IPS DF 6.9 (cell line): ENCODE measurements at regions not wholly inside any gene's neighbourhood (a gene's known extent, or its start where the extent isn't known, plus 50 kb on each side); places are given as distances from the start of the nearest gene placed in this dataset.

Source experiments
- DNase-seq: peaks from one replicate; pipeline ENCODE4 v3.0.0-alpha.2; 2013; ENCODE audit warnings: low read depth, low spot score
- H3K27ac ChIP-seq: one replicate; pipeline ENCODE4 v1.5.1; 2013; ENCODE audit warnings: low read length, control low read depth
- H3K27me3 ChIP-seq: 2 replicates; pipeline ENCODE4 v1.6.1; 2013; ENCODE audit warnings: mild to moderate bottlenecking, low read length; ENCODE audit not compliant: control insufficient read depth, insufficient read depth
- H3K36me3 ChIP-seq: 2 replicates; pipeline ENCODE4 v1.6.1; 2013; ENCODE audit warnings: low read length; ENCODE audit not compliant: control insufficient read depth, insufficient read depth
- H3K4me1 ChIP-seq: 2 replicates; pipeline ENCODE4 v1.6.1; 2013; ENCODE audit warnings: low read length; ENCODE audit not compliant: control insufficient read depth, insufficient read depth
- H3K4me3 ChIP-seq: 2 replicates; pipeline ENCODE4 v1.5.1; 2013; ENCODE audit warnings: mild to moderate bottlenecking, low read length
- H3K9me3 ChIP-seq: 2 replicates; pipeline ENCODE4 v1.6.1; 2013; ENCODE audit warnings: low read length, inconsistent platforms; ENCODE audit not compliant: control insufficient read depth, insufficient read depth
- WGBS: extraction: QIAGEN DNeasy Blood & Tissue Kit; methylation state at CpG from one replicate; pipeline ENCODE4 v1.1.7; 2013; ENCODE audit warnings: mixed read lengths, missing lambda C conversion rate; ENCODE audit not compliant: insufficient read length, insufficient coverage; 5-methylcytosine and 5-hydroxymethylcytosine counted together

GRCh38 chr9:29822458-29822857, 2249.2 kb upstream of the C9orf72 start:
- no peaks in the 10 kb centered on the region for H3K36me3 ChIP-seq
- DNase-seq = no peak
- no peak overlapping the region for H3K27ac ChIP-seq
- H3K4me1 ChIP-seq = no peaks in the 10 kb centered on the region
- H3K9me3 ChIP-seq = 0 out of 2 replicates have a peak, but pooled peaks cover 2% of the 10 kb centered on the region
- H3K27me3 ChIP-seq = no peaks in the 10 kb centered on the region
- no CpG with 5 or more reads among the region's 3 CpGs for WGBS
- H3K4me3 ChIP-seq = no peak overlapping the region

GRCh38 chr9:29826421-29826820, 2253.1 kb upstream of the C9orf72 start:
- Histone ChIP-seq H3K4me3 (no peak overlapping the region), H3K36me3 (no peaks in the 10 kb centered on the region), H3K27ac (no peak overlapping the region), H3K27me3 (no peaks in the 10 kb centered on the region), H3K9me3 (0 out of 2 replicates have a peak, but pooled peaks cover 2% of the 10 kb centered on the region), H3K4me1 (no peaks in the 10 kb centered on the region)
- no peak for DNase-seq
- no CpG with 5 or more reads among the region's 23 CpGs for WGBS

- Histone ChIP-seq H3K36me3 (no peaks in the 10 kb centered on the region), H3K9me3 (0 out of 2 replicates have a peak, but pooled peaks cover 2% of the 10 kb centered on the region), H3K27me3 (no peaks in the 10 kb centered on the region), H3K4me3 (no peak overlapping the region), H3K4me1 (no peaks in the 10 kb centered on the region), H3K27ac (no peak overlapping the region)
- no CpG with 5 or more reads among the region's 6 CpGs for WGBS
- peak; percentile 43 for DNase-seq
Measured at GRCh38 chr9:29830821-29831220, 2257.5 kb upstream of the C9orf72 start.

DNA sequence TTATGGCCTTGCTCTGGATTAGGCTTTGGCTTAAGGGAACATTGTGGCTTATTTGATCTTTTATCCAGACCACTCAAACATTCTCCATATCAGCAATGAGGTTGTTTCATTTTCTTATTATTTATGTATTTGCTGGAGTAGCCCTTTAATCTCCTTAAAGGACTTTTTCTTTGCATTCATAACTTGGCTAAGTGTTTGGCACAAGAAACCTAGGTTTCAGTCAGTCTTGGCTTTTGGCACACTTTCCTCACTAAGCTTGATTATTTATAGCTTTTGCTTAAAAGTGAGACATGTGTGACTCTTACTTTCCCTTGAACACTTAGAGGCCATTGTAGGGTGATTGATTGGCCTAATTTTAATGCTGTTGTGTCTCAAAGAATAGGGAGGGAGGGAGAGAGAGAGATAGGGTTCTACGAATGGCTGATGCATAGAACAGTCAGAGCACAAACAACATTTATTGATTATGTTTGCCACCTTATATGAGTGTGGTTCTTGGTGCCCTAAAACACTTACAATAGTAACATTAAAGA, 2265.3 kb upstream of the C9orf72 start:
- no peaks in the 10 kb centered on the region for H3K27me3 ChIP-seq
- no peak overlapping the region for H3K27ac ChIP-seq
- H3K36me3 ChIP-seq = no peaks in the 10 kb centered on the region
- H3K9me3 ChIP-seq = no peaks in the 10 kb centered on the region
- no peaks in the 10 kb centered on the region for H3K4me1 ChIP-seq
- H3K4me3 ChIP-seq = no peak overlapping the region
- DNase-seq = no peak
- no CpG with 5 or more reads among the region's 1 CpG for WGBS

GRCh38 chr9:29844251-29844650, 2271.0 kb upstream of the C9orf72 start:
- Histone ChIP-seq H3K36me3 (no peaks in the 10 kb centered on the region), H3K27ac (no peak overlapping the region), H3K9me3 (no peaks in the 10 kb centered on the region), H3K4me1 (no peaks in the 10 kb centered on the region), H3K27me3 (no peaks in the 10 kb centered on the region), H3K4me3 (no peak overlapping the region)
- WGBS = no CpG with 5 or more reads among the region's 1 CpG
- DNase-seq = no peak

DNA sequence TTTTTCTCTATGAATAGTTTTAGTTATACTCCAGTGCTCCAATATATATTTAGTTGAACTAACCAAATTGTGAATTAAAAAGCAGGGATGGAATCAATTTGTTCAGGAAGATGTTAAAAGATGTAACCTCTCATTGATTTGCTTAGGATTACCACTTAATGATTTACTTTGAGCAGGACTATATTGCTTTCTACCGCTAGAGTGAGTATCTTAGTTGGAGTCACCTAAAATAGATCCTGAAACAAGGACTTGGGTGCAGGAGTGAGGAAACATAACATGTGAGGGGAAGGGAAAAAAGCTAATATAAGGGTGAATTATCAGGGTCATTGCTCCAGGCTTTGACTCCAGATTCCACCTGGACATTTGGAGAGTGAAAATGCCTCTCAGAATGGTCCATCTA, 2277.4 kb upstream of the C9orf72 start:
- H3K9me3 ChIP-seq = no peaks in the 10 kb centered on the region
- no peak overlapping the region for H3K27ac ChIP-seq
- no peak overlapping the region for H3K4me3 ChIP-seq
- H3K4me1 ChIP-seq = no peaks in the 10 kb centered on the region
- H3K36me3 ChIP-seq = no peaks in the 10 kb centered on the region
- DNase-seq = no peak
- no peaks in the 10 kb centered on the region for H3K27me3 ChIP-seq
- WGBS = no CpG with 5 or more reads among the region's 1 CpG

GRCh38 chr9:29861803-29862202, 2288.5 kb upstream of the C9orf72 start:
- Histone ChIP-seq H3K27ac (no peak overlapping the region), H3K36me3 (no peaks in the 10 kb centered on the region), H3K27me3 (no peaks in the 10 kb centered on the region), H3K4me1 (no peaks in the 10 kb centered on the region), H3K9me3 (no peaks in the 10 kb centered on the region), H3K4me3 (no peak overlapping the region)
- WGBS = no CpG with 5 or more reads among the region's 2 CpGs
- DNase-seq = no peak

GRCh38 chr9:29865764-29866313, 2292.6 kb upstream of the C9orf72 start:
- no peaks in the 10 kb centered on the region for H3K4me1 ChIP-seq
- WGBS = no CpG with 5 or more reads among the region's 3 CpGs
- H3K4me3 ChIP-seq = no peak overlapping the region
- no peak for DNase-seq
- H3K9me3 ChIP-seq = no peaks in the 10 kb centered on the region
- H3K36me3 ChIP-seq = no peaks in the 10 kb centered on the region
- no peaks in the 10 kb centered on the region for H3K27me3 ChIP-seq
- H3K27ac ChIP-seq = no peak overlapping the region

GRCh38 chr9:29866556-29866955, 2293.3 kb upstream of the C9orf72 start:
- H3K27ac ChIP-seq = no peak overlapping the region
- no peaks in the 10 kb centered on the region for H3K27me3 ChIP-seq
- H3K4me1 ChIP-seq = no peaks in the 10 kb centered on the region
- WGBS = no CpG with 5 or more reads among the region's 4 CpGs
- H3K9me3 ChIP-seq = no peaks in the 10 kb centered on the region
- no peak overlapping the region for H3K4me3 ChIP-seq
- no peaks in the 10 kb centered on the region for H3K36me3 ChIP-seq
- no peak for DNase-seq

GRCh38 chr9:29873579-29873978, 2300.3 kb upstream of the C9orf72 start:
- no peak for DNase-seq
- Histone ChIP-seq H3K9me3 (no peaks in the 10 kb centered on the region), H3K27ac (no peak overlapping the region), H3K27me3 (no peaks in the 10 kb centered on the region), H3K36me3 (no peaks in the 10 kb centered on the region), H3K4me1 (no peaks in the 10 kb centered on the region), H3K4me3 (no peak overlapping the region)

GRCh38 chr9:29875547-29875946, 2302.3 kb upstream of the C9orf72 start:
- no peak overlapping the region for H3K27ac ChIP-seq
- no peak for DNase-seq
- H3K4me3 ChIP-seq = no peak overlapping the region

More at GRCh38 chr9:29875547-29875946, 2302.3 kb upstream of the C9orf72 start:
- Histone ChIP-seq H3K27me3 (no peaks in the 10 kb centered on the region), H3K4me1 (no peaks in the 10 kb centered on the region), H3K36me3 (no peaks in the 10 kb centered on the region), H3K9me3 (no peaks in the 10 kb centered on the region)
- no CpG with 5 or more reads among the region's 2 CpGs for whole genome bisulfite sequencing
